ENCODE measurements at regions not wholly inside any gene's neighbourhood (a gene's known extent, or its start where the extent isn't known, plus 50 kb on each side); places are given as distances from the start of the nearest gene placed in this dataset.

GRCh38 chr13:53143757-53144339 lies 115.2 kb downstream of the OLFM4 start:
- no peaks in the 10 kb centered on the region; the same call in 1 of the 2 replicates for H3K23me2 ChIP-seq (ENCODE audit: low read depth, low read length)
- H3K23ac ChIP-seq (ENCODE audit: insufficient read length): no peak overlapping the region
- H3K9me3 ChIP-seq (ENCODE audit: insufficient read depth in 2 of 2, low read depth in 1 of 2, low read length in 1 of 2): no peaks in the 10 kb centered on the region
- no peak overlapping the region for H2AK5ac ChIP-seq (ENCODE audit: low read depth, low read length)
- H2BK20ac ChIP-seq (ENCODE audit: low read length): no peak overlapping the region
- H2BK120ac ChIP-seq (replicated peaks; ENCODE audit: low read depth, low read length): no peak overlapping the region
- no peak overlapping the region for H4K8ac ChIP-seq (ENCODE audit: extremely low read depth, insufficient read depth, low read length)
- no peak overlapping the region for H3K9ac ChIP-seq (replicated peaks in 1 of 4; ENCODE audit: extremely low read depth in 1 of 4, low read depth in 3 of 4, low read length in 3 of 4)
- no peak overlapping the region for H3K4me3 ChIP-seq (ENCODE audit: extremely low read depth in 1 of 4, insufficient read depth in 2 of 4, low read depth in 3 of 4, low read length in 4 of 4)
- H2BK12ac ChIP-seq (ENCODE audit: low read depth, low read length): no peak overlapping the region
- no peak overlapping the region for H4K91ac ChIP-seq (replicated peaks; ENCODE audit: insufficient read length, low read length)
- ChIA-PET POLR2A (ENCODE audit: partially characterized antibody) (no interaction called here), CTCF (ENCODE audit: partially characterized antibody) (interaction anchor here (0.7 to 2.4 kb wide), 5 partner anchors 8 to 300 kb away, joined by 3 to 10 read pairs (median 4); no protein-coding TSS in a partner anchor)
- no peaks in the 10 kb centered on the region for H3K79me2 ChIP-seq (ENCODE audit: control insufficient read depth in 1 of 2, insufficient read depth in 2 of 2, low read length in 2 of 2)
- no peak overlapping the region for H3K4ac ChIP-seq (replicated peaks; ENCODE audit: insufficient read length, low read depth, low read length)
- H2AFZ ChIP-seq (ENCODE audit: low read length): no peak overlapping the region
- FAIRE-seq (no peak), DNase-seq (ENCODE audit: low read depth in 1 of 2, low spot score in 2 of 2) (no peak)
- H3K4me1 ChIP-seq (replicated peaks in 1 of 4; ENCODE audit: control insufficient read depth in 3 of 4, insufficient read depth in 4 of 4, low read length in 3 of 4): peaks cover 0 to 2% (median 0%) of the 10 kb centered on the region in 4 experiments; a peak in 2 of 7 replicates
- H2BK5ac ChIP-seq (ENCODE audit: low read depth, low read length): no peak overlapping the region
- no peaks in the 10 kb centered on the region for H4K20me1 ChIP-seq (replicated peaks in 1 of 2; ENCODE audit: control insufficient read depth in 1 of 2, insufficient read depth in 2 of 2, low read length in 2 of 2)
- 91 to 100% methylated on average over 1 to 6 of the region's 6 CpGs for WGBS, 2 experiments (ENCODE audit: extremely low coverage in 1 of 2, insufficient coverage in 1 of 2, insufficient read length in 1 of 2, insufficient replicate concordance in 2 of 2, low coverage in 1 of 2, low lambda C conversion rate in 2 of 2, missing lambda C conversion rate in 1 of 2)
- H3K56ac ChIP-seq (replicated peaks; ENCODE audit: insufficient read length, low read depth, low read length): no peak overlapping the region
- no peak overlapping the region for H2BK15ac ChIP-seq (ENCODE audit: low read length)
- no peak overlapping the region for H3K4me2 ChIP-seq (ENCODE audit: insufficient read depth in 1 of 2, low read depth in 2 of 2, low read length in 2 of 2)
- H3K18ac ChIP-seq (ENCODE audit: extremely low read depth, low read length): no peak overlapping the region
- no peaks in the 10 kb centered on the region for H3K36me3 ChIP-seq (ENCODE audit: control insufficient read depth in 2 of 4, insufficient read depth in 4 of 4, low read length in 3 of 4)
- no peak for TF ChIP-seq RFX5 (IDR thresholded peaks at IDR 0.05; ENCODE audit: borderline replicate concordance, low read depth, low read length)
- TF ChIP-seq CEBPB (IDR thresholded peaks at IDR 0.05; ENCODE audit: low read depth, low read length): peak; percentile 99
- TF ChIP-seq SAP30 (IDR thresholded peaks at IDR 0.05; ENCODE audit: insufficient read depth, insufficient replicate concordance, low read length): no peak
- TF ChIP-seq SP2 (IDR thresholded peaks at IDR 0.05; ENCODE audit: low read length): no peak
- no peak for TF ChIP-seq RAD21 (IDR thresholded peaks at IDR 0.05 in 1 of 2, conservative IDR thresholded peaks at IDR 0.05 in 1 of 2; ENCODE audit: low read depth in 2 of 2, low read length in 2 of 2)
- no peak for TF ChIP-seq BACH1 (IDR thresholded peaks at IDR 0.05; ENCODE audit: low read length)
- TF ChIP-seq MAFK (IDR thresholded peaks at IDR 0.05; ENCODE audit: low read depth, low read length): no peak
- no peaks in the 10 kb centered on the region for H3K79me1 ChIP-seq (ENCODE audit: low read depth, low read length)
- no peak overlapping the region for H4K5ac ChIP-seq (ENCODE audit: insufficient read length, low read depth, low read length)
- H3K27me3 ChIP-seq (replicated peaks in 1 of 4; ENCODE audit: control insufficient read depth in 3 of 4, extremely low read depth in 1 of 4, insufficient read depth in 3 of 4, low read length in 3 of 4): no peaks in the 10 kb centered on the region
- H3K14ac ChIP-seq (ENCODE audit: insufficient read length): no peak overlapping the region
- H3K27ac ChIP-seq (ENCODE audit: low read depth, low read length): no peak overlapping the region
